GM23338 (cell line): ENCODE measurements at regions not wholly inside any gene's neighbourhood (a gene's known extent, or its start where the extent isn't known, plus 50 kb on each side); places are given as distances from the start of the nearest gene placed in this dataset.

ENCODE experiments used
- ATAC-seq: fragments of 200-7000 bp; cut with Tn5 transposase; 3 replicates; pipeline ENCODE4 v1.9.1; 2020
- DNase-seq: peaks from one replicate; pipeline ENCODE4 v3.0.0-alpha.2; 2015; ENCODE audit warnings: low spot score
- H2AFZ ChIP-seq: fragments of 200-600 bp; sonication (generic); 2 replicates; pipeline ENCODE4 v1.8.0; 2016; ENCODE audit warnings: antibody characterized with exemption, mild to moderate bottlenecking, moderate library complexity
- H3F3A ChIP-seq: fragments of 200-600 bp; sonication (generic); replicated peaks from 2 replicates; pipeline ENCODE4 v1.8.0; 2017; ENCODE audit warnings: antibody characterized with exemption, mixed run types, low read depth
- H3K27ac ChIP-seq: fragments of 200-600 bp; sonication (generic); 2 replicates; pipeline ENCODE4 v1.6.1; 2016; ENCODE audit warnings: low read depth
- H3K27me3 ChIP-seq: fragments of 200-600 bp; sonication (generic); 2 replicates; pipeline ENCODE4 v1.8.0; 2016; ENCODE audit warnings: mild to moderate bottlenecking, mixed run types, moderate library complexity; ENCODE audit not compliant: insufficient read depth
- H3K36me3 ChIP-seq: fragments of 200-600 bp; sonication (generic); 2 replicates; pipeline ENCODE4 v1.8.0; 2016; ENCODE audit warnings: mild to moderate bottlenecking; ENCODE audit not compliant: insufficient read depth
- H3K4me1 ChIP-seq: fragments of 200-600 bp; sonication (generic); 2 replicates; pipeline ENCODE4 v1.8.0; 2016; ENCODE audit warnings: mild to moderate bottlenecking, moderate library complexity; ENCODE audit not compliant: insufficient read depth
- H3K4me2 ChIP-seq: fragments of 200-600 bp; sonication (generic); 2 replicates; pipeline ENCODE4 v1.7.1; 2017; ENCODE audit warnings: mixed run types
- H3K4me3 ChIP-seq: fragments of 200-600 bp; sonication (generic); 2 replicates; pipeline ENCODE4 v1.6.1; 2016; ENCODE audit warnings: mixed run types
- H3K79me2 ChIP-seq: fragments of 200-600 bp; sonication (generic); replicated peaks from 2 replicates; pipeline ENCODE4 v1.8.0; 2017; ENCODE audit warnings: mild to moderate bottlenecking; ENCODE audit not compliant: insufficient read depth
- H3K9me2 ChIP-seq: fragments of 200-600 bp; sonication (generic); 2 replicates; pipeline ENCODE4 v1.8.0; 2017; ENCODE audit not compliant: insufficient read depth
- H4K20me1 ChIP-seq: fragments of 200-600 bp; sonication (generic); replicated peaks from 2 replicates; pipeline ENCODE4 v1.8.0; 2017; ENCODE audit warnings: mild to moderate bottlenecking; ENCODE audit not compliant: insufficient read depth
- H3K27ac Mint-ChIP-seq: 2 replicates; pipeline ENCODE4 v1.8.0; 2020; ENCODE audit warnings: inconsistent platforms, mild to moderate bottlenecking, moderate library complexity, mixed read lengths
- H3K27me3 Mint-ChIP-seq: 3 replicates; pipeline ENCODE4 v1.8.0; 2022; ENCODE audit warnings: low read depth, mild to moderate bottlenecking, moderate library complexity, mixed read lengths, inconsistent platforms; ENCODE audit not compliant: insufficient read depth, poor library complexity
- H3K36me3 Mint-ChIP-seq: 3 replicates; pipeline ENCODE4 v1.8.0; 2021; ENCODE audit warnings: low read depth, mild to moderate bottlenecking, inconsistent platforms, moderate library complexity, mixed read lengths
- H3K4me1 Mint-ChIP-seq: 3 replicates; pipeline ENCODE4 v1.8.0; 2020; ENCODE audit warnings: mild to moderate bottlenecking, inconsistent platforms, mixed read lengths
- H3K4me3 Mint-ChIP-seq: 3 replicates; pipeline ENCODE4 v1.8.0; 2021; ENCODE audit warnings: moderate library complexity, mild to moderate bottlenecking, inconsistent platforms, mixed read lengths
- H3K9me3 Mint-ChIP-seq: 3 replicates; pipeline ENCODE4 v1.8.0; 2020; ENCODE audit warnings: moderate library complexity, mild to moderate bottlenecking, inconsistent platforms, mixed read lengths
- CREB1 ChIP-seq: fragments of 250-450 bp; sonication (Bioruptor Pico); IDR thresholded peaks from 2 replicates; pipeline ENCODE4 v1.5.0; 2020; ENCODE audit warnings: low read depth, mild to moderate bottlenecking, moderate library complexity
- JUNB ChIP-seq: IDR thresholded peaks from one replicate; pipeline ENCODE4 v1.6.1; 2016; ENCODE audit warnings: antibody characterized with exemption; ENCODE audit not compliant: unreplicated experiment
- POLR2AphosphoS5 ChIP-seq: IDR thresholded peaks from 2 replicates; pipeline ENCODE4 v1.6.1; 2016; ENCODE audit warnings: antibody characterized with exemption, low read depth
- STAT1 ChIP-seq: IDR thresholded peaks from one replicate; pipeline ENCODE4 v1.6.1; 2016; ENCODE audit warnings: antibody characterized with exemption; ENCODE audit not compliant: unreplicated experiment
- ZNF331 ChIP-seq: fragments of 250-450 bp; sonication (Bioruptor Pico); IDR thresholded peaks from 2 replicates; pipeline ENCODE4 v1.5.0; 2020; ENCODE audit warnings: low read depth, mild to moderate bottlenecking, moderate library complexity
- ZNF462 ChIP-seq: fragments of 250-450 bp; sonication (Bioruptor Pico); IDR thresholded peaks from 2 replicates; pipeline ENCODE4 v1.5.0; 2020; ENCODE audit warnings: mild to moderate bottlenecking, moderate library complexity

GRCh38 chr6:18562726-18563125 lies 175.6 kb downstream of the RNF144B start:
- no peaks in the 10 kb centered on the region for H3K9me3 Mint-ChIP-seq
- H3K4me3 ChIP-seq = no peak overlapping the region
- no peak overlapping the region for H3K4me2 ChIP-seq
- no peak overlapping the region for H3K4me3 Mint-ChIP-seq
- no peaks in the 10 kb centered on the region for H3K36me3 Mint-ChIP-seq
- no peaks in the 10 kb centered on the region for H4K20me1 ChIP-seq
- H3K36me3 ChIP-seq = no peaks in the 10 kb centered on the region
- no peaks in the 10 kb centered on the region for H3K9me2 ChIP-seq
- no peak overlapping the region for H3K27ac ChIP-seq
- H3K27me3 Mint-ChIP-seq = peaks cover 5% of the 10 kb centered on the region
- H3F3A ChIP-seq = no peaks in the 10 kb centered on the region
- no peaks in the 10 kb centered on the region for H3K4me1 Mint-ChIP-seq
- TF ChIP-seq POLR2AphosphoS5 = no peak
- TF ChIP-seq CREB1 = no peak
- no peak overlapping the region for H2AFZ ChIP-seq
- no peaks in the 10 kb centered on the region for H3K79me2 ChIP-seq
- H3K27ac Mint-ChIP-seq = no peak overlapping the region
- ATAC-seq (no peak), DNase-seq (no peak)
- no peaks in the 10 kb centered on the region for H3K4me1 ChIP-seq
- no peaks in the 10 kb centered on the region for H3K27me3 ChIP-seq

- no peaks in the 10 kb centered on the region for H3K9me3 Mint-ChIP-seq
- ATAC-seq = no peak
- H3K36me3 Mint-ChIP-seq = no peaks in the 10 kb centered on the region
- no peaks in the 10 kb centered on the region for H3K4me1 Mint-ChIP-seq
- H3K4me3 ChIP-seq = no peak overlapping the region
- H3K9me2 ChIP-seq = no peaks in the 10 kb centered on the region
- no peaks in the 10 kb centered on the region for H3K27me3 Mint-ChIP-seq
- no peaks in the 10 kb centered on the region for H3K4me1 ChIP-seq
- no peak for DNase-seq
- no peak overlapping the region for H2AFZ ChIP-seq
- no peaks in the 10 kb centered on the region for H3F3A ChIP-seq
- no peaks in the 10 kb centered on the region for H4K20me1 ChIP-seq
- H3K4me3 Mint-ChIP-seq = no peak overlapping the region
- no peak overlapping the region for H3K4me2 ChIP-seq
- H3K36me3 ChIP-seq = no peaks in the 10 kb centered on the region
- H3K27ac Mint-ChIP-seq = no peak overlapping the region
- H3K79me2 ChIP-seq = no peaks in the 10 kb centered on the region
- H3K27ac ChIP-seq = no peak overlapping the region
- no peaks in the 10 kb centered on the region for H3K27me3 ChIP-seq
- TF ChIP-seq JUNB (no peak), POLR2AphosphoS5 (no peak), STAT1 (no peak), CREB1 (no peak), ZNF462 (no peak), ZNF331 (no peak)
Measured at GRCh38 chr6:18564775-18565174, 177.6 kb downstream of the RNF144B start.
